DOHH2 (cell line): ENCODE measurements at regions not wholly inside any gene's neighbourhood (a gene's known extent, or its start where the extent isn't known, plus 50 kb on each side); places are given as distances from the start of the nearest gene placed in this dataset.

Experiments
- CTCF ChIP-seq: fragments of 200-600 bp; sonication (generic); IDR thresholded peaks from one replicate; pipeline ENCODE4 v1.5.1; 2014; ENCODE audit warnings: antibody characterized with exemption, mild to moderate bottlenecking, low read depth, low read length; ENCODE audit not compliant: poor library complexity, severe bottlenecking
- EZH2phosphoT487 ChIP-seq: fragments of 200-600 bp; sonication (generic); IDR thresholded peaks from 2 replicates; pipeline ENCODE4 v1.6.1; 2017; ENCODE audit warnings: borderline replicate concordance, mild to moderate bottlenecking, antibody characterized with exemption, low read length, moderate library complexity, mixed read lengths

GRCh38 chr1:244917073-244917670 is 52.8 kb upstream of the HNRNPU start:
- TF ChIP-seq CTCF, result no peak
- TF ChIP-seq EZH2phosphoT487, result no peak
